ENCODE measurements at regions not wholly inside any gene's neighbourhood (a gene's known extent, or its start where the extent isn't known, plus 50 kb on each side); places are given as distances from the start of the nearest gene placed in this dataset.
A peak's percentile ranks its signal among the peaks of the same experiment; 100 is the strongest.

- Histone ChIP-seq H3K9ac (ENCODE audit: low read length) (no peak overlapping the region), H3K36me3 (ENCODE audit: insufficient read depth, low read length) (no peaks in the 10 kb centered on the region), H4K20me1 (ENCODE audit: insufficient read depth, low read length) (no peaks in the 10 kb centered on the region), H3K4me3 (ENCODE audit: insufficient read depth, low read depth, low read length) (no peak overlapping the region), H3K4me2 (ENCODE audit: low read length) (no peak overlapping the region), H3K79me2 (ENCODE audit: insufficient read depth, low read length) (no peaks in the 10 kb centered on the region), H3K27me3 (ENCODE audit: insufficient read depth, low read length) (no peaks in the 10 kb centered on the region), H3K4me1 (ENCODE audit: insufficient read depth, low read length) (peaks cover 5% of the 10 kb centered on the region), H2AFZ (ENCODE audit: low read depth, low read length) (no peak overlapping the region), H3K27ac (ENCODE audit: low read depth, low read length) (no peak overlapping the region), H3K9me3 (ENCODE audit: insufficient read depth, low read depth, low read length) (no peaks in the 10 kb centered on the region)
- no peak for FAIRE-seq
- no peak for DNase-seq (ENCODE audit: low read depth)
- H3K36me3 Mint-ChIP-seq (ENCODE audit: low read depth, unreplicated experiment) = peaks cover 2% of the 10 kb centered on the region
- H3K4me3 Mint-ChIP-seq (ENCODE audit: unreplicated experiment) = no peak overlapping the region
- H3K4me1 Mint-ChIP-seq (ENCODE audit: low read depth, unreplicated experiment) = peaks cover 3% of the 10 kb centered on the region
- no peak for TF ChIP-seq EZH2 (IDR thresholded peaks at IDR 0.05; ENCODE audit: insufficient read depth, low read length)
- no peak for TF ChIP-seq CTCF (IDR thresholded peaks at IDR 0.05; ENCODE audit: insufficient read depth, low read depth, low read length)
- H3K9me3 Mint-ChIP-seq (ENCODE audit: unreplicated experiment) = peaks cover 2% of the 10 kb centered on the region
- no peak overlapping the region for H3K27ac Mint-ChIP-seq (ENCODE audit: unreplicated experiment)
- peaks cover 18% of the 10 kb centered on the region for H3K27me3 Mint-ChIP-seq (ENCODE audit: low read depth, unreplicated experiment)
Measured at GRCh38 chr18:45374236-45374635, 241.0 kb upstream of the SLC14A2 start.

GRCh38 chr18:45374878-45375630 is 240.2 kb upstream of the SLC14A2 start:
- DNase-seq (ENCODE audit: low read depth) (no peak), FAIRE-seq (peak; percentile 76)
- H3K27me3 Mint-ChIP-seq (ENCODE audit: low read depth, unreplicated experiment) = peaks cover 18% of the 10 kb centered on the region
- Histone ChIP-seq H2AFZ (ENCODE audit: low read depth, low read length) (no peak overlapping the region), H3K4me2 (ENCODE audit: low read length) (no peak overlapping the region), H3K4me1 (ENCODE audit: insufficient read depth, low read length) (peaks cover 5% of the 10 kb centered on the region), H3K9me3 (ENCODE audit: insufficient read depth, low read depth, low read length) (no peaks in the 10 kb centered on the region), H4K20me1 (ENCODE audit: insufficient read depth, low read length) (no peaks in the 10 kb centered on the region), H3K79me2 (ENCODE audit: insufficient read depth, low read length) (no peaks in the 10 kb centered on the region), H3K27ac (ENCODE audit: low read depth, low read length) (no peak overlapping the region), H3K27me3 (ENCODE audit: insufficient read depth, low read length) (no peaks in the 10 kb centered on the region), H3K4me3 (ENCODE audit: insufficient read depth, low read depth, low read length) (no peak overlapping the region), H3K36me3 (ENCODE audit: insufficient read depth, low read length) (no peaks in the 10 kb centered on the region), H3K9ac (ENCODE audit: low read length) (no peak overlapping the region)
- H3K4me3 Mint-ChIP-seq (ENCODE audit: unreplicated experiment) = no peak overlapping the region
- H3K9me3 Mint-ChIP-seq (ENCODE audit: unreplicated experiment) = peaks cover 2% of the 10 kb centered on the region
- H3K4me1 Mint-ChIP-seq (ENCODE audit: low read depth, unreplicated experiment) = peaks cover 6% of the 10 kb centered on the region
- no peak for TF ChIP-seq CTCF (IDR thresholded peaks at IDR 0.05; ENCODE audit: insufficient read depth, low read depth, low read length)
- H3K27ac Mint-ChIP-seq (ENCODE audit: unreplicated experiment) = no peak overlapping the region
- peaks cover 2% of the 10 kb centered on the region for H3K36me3 Mint-ChIP-seq (ENCODE audit: low read depth, unreplicated experiment)

GRCh38 chr18:45376193-45376592 is 239.1 kb upstream of the SLC14A2 start:
- H3K9ac ChIP-seq (ENCODE audit: low read length) = no peak overlapping the region
- H2AFZ ChIP-seq (ENCODE audit: low read depth, low read length) = no peak overlapping the region
- Mint-ChIP-seq H3K36me3 (ENCODE audit: low read depth, unreplicated experiment) (peaks cover 2% of the 10 kb centered on the region), H3K4me3 (ENCODE audit: unreplicated experiment) (no peak overlapping the region), H3K27ac (ENCODE audit: unreplicated experiment) (no peak overlapping the region), H3K27me3 (ENCODE audit: low read depth, unreplicated experiment) (peaks cover 18% of the 10 kb centered on the region), H3K4me1 (ENCODE audit: low read depth, unreplicated experiment) (peaks cover 3% of the 10 kb centered on the region), H3K9me3 (ENCODE audit: unreplicated experiment) (peaks cover 2% of the 10 kb centered on the region)
- H3K4me3 ChIP-seq (ENCODE audit: insufficient read depth, low read depth, low read length) = no peak overlapping the region
- no peaks in the 10 kb centered on the region for H3K36me3 ChIP-seq (ENCODE audit: insufficient read depth, low read length)
- H3K27me3 ChIP-seq (ENCODE audit: insufficient read depth, low read length) = no peaks in the 10 kb centered on the region
- no peaks in the 10 kb centered on the region for H3K4me1 ChIP-seq (ENCODE audit: insufficient read depth, low read length)
- FAIRE-seq = peak; percentile 29
- H3K79me2 ChIP-seq (ENCODE audit: insufficient read depth, low read length) = no peaks in the 10 kb centered on the region
- H4K20me1 ChIP-seq (ENCODE audit: insufficient read depth, low read length) = no peaks in the 10 kb centered on the region
- H3K27ac ChIP-seq (ENCODE audit: low read depth, low read length) = no peak overlapping the region
- no peak overlapping the region for H3K4me2 ChIP-seq (ENCODE audit: low read length)
- DNase-seq (ENCODE audit: low read depth) = no peak
- TF ChIP-seq CTCF (IDR thresholded peaks at IDR 0.05; ENCODE audit: insufficient read depth, low read depth, low read length) = no peak
- no peak for TF ChIP-seq EZH2 (IDR thresholded peaks at IDR 0.05; ENCODE audit: insufficient read depth, low read length)
- H3K9me3 ChIP-seq (ENCODE audit: insufficient read depth, low read depth, low read length) = no peaks in the 10 kb centered on the region

Data from astrocyte (in vitro differentiated cells and primary cell).